Upper lobe of right lung (tissue), 1 donor: ENCODE measurements at regions not wholly inside any gene's neighbourhood (a gene's known extent, or its start where the extent isn't known, plus 50 kb on each side); places are given as distances from the start of the nearest gene placed in this dataset.
A peak's percentile ranks its signal among the peaks of the same experiment; 100 is the strongest.

ENCODE experiments used
- ATAC-seq: fragments of 200-7000 bp; cut with Tn5 transposase; one replicate; pipeline ENCODE4 v1.9.1; 2020; ENCODE audit warnings: mild to moderate bottlenecking, moderate library complexity
- DNase-seq: peaks from one replicate; pipeline ENCODE4 v3.0.0-alpha.2; 2020
- H3K27ac ChIP-seq: fragments of 200-600 bp; one replicate; pipeline ENCODE4 v1.8.0; 2022
- H3K27me3 ChIP-seq: fragments of 200-600 bp; one replicate; pipeline ENCODE4 v1.8.0; 2022; ENCODE audit warnings: mild to moderate bottlenecking
- H3K36me3 ChIP-seq: fragments of 200-600 bp; one replicate; pipeline ENCODE4 v1.8.0; 2022
- H3K4me1 ChIP-seq: fragments of 200-600 bp; one replicate; pipeline ENCODE4 v1.8.0; 2022
- H3K4me3 ChIP-seq: fragments of 200-600 bp; one replicate; pipeline ENCODE4 v1.8.0; 2022; ENCODE audit warnings: mild to moderate bottlenecking
- H3K9me3 ChIP-seq: fragments of 200-600 bp; one replicate; pipeline ENCODE4 v1.8.0; 2022
- CTCF ChIP-seq: fragments of 200-600 bp; IDR thresholded peaks from one replicate; pipeline ENCODE4 v1.8.0; 2022; ENCODE audit warnings: antibody characterized with exemption
- intact Hi-C: fragments of 100-400 bp; cut with DNase I; formaldehyde crosslinking; loops from one replicate; pipeline ENCODE4 v1.11.0; 2022
- donor health status: DM: no; HTN: yes; CAD: no; lungs with severe emphysema.

DNA sequence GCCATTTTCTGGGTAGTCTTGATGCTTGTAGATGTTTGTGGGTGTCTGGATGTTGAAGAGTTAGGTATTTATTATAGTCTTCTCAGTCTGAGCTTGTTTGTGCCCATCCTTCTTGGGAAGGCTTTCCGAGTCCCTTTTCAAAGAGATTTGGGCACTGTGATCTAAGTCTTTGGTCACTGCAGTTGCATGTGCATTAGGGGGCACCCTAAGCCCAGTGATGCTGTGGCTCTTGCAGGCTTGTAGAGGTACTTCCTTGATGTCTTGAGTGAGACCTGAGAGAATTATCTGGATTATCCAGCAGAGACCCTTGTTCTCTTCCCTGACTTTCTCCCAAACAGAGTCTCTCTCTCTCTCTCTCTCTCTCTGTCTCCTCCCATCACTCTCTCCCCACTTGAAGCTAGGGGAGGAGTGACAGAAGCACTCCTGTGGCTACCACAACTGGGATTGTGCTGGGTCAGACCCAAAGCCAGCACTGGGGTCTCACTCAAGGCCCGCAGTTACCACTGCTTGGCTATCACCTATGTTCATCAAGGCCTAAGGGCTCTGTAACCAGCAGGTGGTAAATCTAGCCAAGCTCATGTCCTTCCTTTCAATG lies 68.5 kb downstream of the TMCO5A start:
- Histone ChIP-seq H3K9me3 (no peaks in the 10 kb centered on the region), H3K4me3 (no peak overlapping the region), H3K36me3 (no peaks in the 10 kb centered on the region), H3K27ac (no peak overlapping the region), H3K27me3 (no peaks in the 10 kb centered on the region), H3K4me1 (peaks cover 4% of the 10 kb centered on the region)
- TF ChIP-seq CTCF, result peak; percentile 69
- ATAC-seq, result peak; percentile 93
- peak; percentile 72 for DNase-seq
- intact Hi-C loops, result no loop called here

DNA sequence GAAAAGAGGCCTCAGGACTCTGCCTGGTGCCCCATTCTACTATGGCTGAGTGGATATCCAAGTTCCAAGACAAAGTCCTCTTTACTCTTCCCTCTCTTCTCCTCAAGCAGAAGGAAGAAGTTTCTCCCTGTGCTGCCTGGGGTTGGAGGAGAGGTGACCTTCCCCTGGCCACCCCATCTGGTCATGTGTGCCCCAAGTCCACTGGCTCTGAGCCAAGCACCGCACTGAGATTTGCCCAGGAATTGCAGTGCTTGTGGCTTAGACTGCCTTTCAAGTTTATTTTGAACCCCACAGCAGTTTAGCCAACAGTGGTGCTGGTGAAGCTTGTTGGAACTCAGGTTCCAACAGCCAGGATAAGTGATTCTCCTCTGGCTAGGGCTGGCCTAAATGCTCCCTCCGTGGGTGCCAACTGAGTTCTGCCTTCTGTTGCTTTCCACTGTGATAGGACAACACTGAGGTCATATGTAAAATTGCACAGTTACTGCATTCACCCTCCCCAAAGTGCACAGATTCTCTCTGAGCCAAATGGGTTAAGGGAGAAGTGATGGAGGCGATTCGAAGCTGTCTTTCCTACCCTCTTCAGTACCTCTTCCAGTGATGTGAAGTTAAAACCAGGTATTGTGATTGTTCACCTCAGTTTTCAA lies 69.9 kb downstream of the TMCO5A start:
- no peak overlapping the region for H3K27ac ChIP-seq
- no peak for DNase-seq
- peaks cover 4% of the 10 kb centered on the region for H3K4me1 ChIP-seq
- peak; percentile 73 for ATAC-seq
- no peaks in the 10 kb centered on the region for H3K27me3 ChIP-seq
- no peaks in the 10 kb centered on the region for H3K36me3 ChIP-seq
- intact Hi-C loops, result no loop called here
- H3K9me3 ChIP-seq, result no peaks in the 10 kb centered on the region
- H3K4me3 ChIP-seq, result no peak overlapping the region
- TF ChIP-seq CTCF, result no peak

GRCh38 chr15:38005953-38006808 lies 71.7 kb downstream of the TMCO5A start:
- ATAC-seq, result peak; percentile 73
- H3K36me3 ChIP-seq, result no peaks in the 10 kb centered on the region
- H3K4me1 ChIP-seq, result peaks cover 4% of the 10 kb centered on the region
- DNase-seq, result no peak
- intact Hi-C loops, result no loop called here
- H3K9me3 ChIP-seq, result no peaks in the 10 kb centered on the region
- peak overlapping the region; percentile 58 for H3K27ac ChIP-seq
- no peaks in the 10 kb centered on the region for H3K27me3 ChIP-seq
- no peak for TF ChIP-seq CTCF
- no peak overlapping the region for H3K4me3 ChIP-seq

GRCh38 chr15:38010395-38010794 lies 76.0 kb downstream of the TMCO5A start:
- no peaks in the 10 kb centered on the region for H3K27me3 ChIP-seq
- no peaks in the 10 kb centered on the region for H3K9me3 ChIP-seq
- no peaks in the 10 kb centered on the region for H3K36me3 ChIP-seq
- H3K4me1 ChIP-seq, result peaks cover 4% of the 10 kb centered on the region
- DNase-seq, result no peak
- ATAC-seq, result no peak
- TF ChIP-seq CTCF, result no peak
- H3K4me3 ChIP-seq, result no peak overlapping the region
- intact Hi-C loops, result no loop called here
- no peak overlapping the region for H3K27ac ChIP-seq

GRCh38 chr15:38012894-38013293 lies 78.5 kb downstream of the TMCO5A start:
- H3K4me1 ChIP-seq, result no peaks in the 10 kb centered on the region
- no peaks in the 10 kb centered on the region for H3K27me3 ChIP-seq
- H3K4me3 ChIP-seq, result no peak overlapping the region
- H3K27ac ChIP-seq, result no peak overlapping the region
- no peak for TF ChIP-seq CTCF
- no peaks in the 10 kb centered on the region for H3K36me3 ChIP-seq
- intact Hi-C loops, result no loop called here
- H3K9me3 ChIP-seq, result no peaks in the 10 kb centered on the region
- DNase-seq (no peak), ATAC-seq (peak; percentile 51)
